Activated naive CD4-positive, alpha-beta T cell treated with anti-CD3 and anti-CD28 coated beads, Interleukin-2, amount 50 U/mL, for 24 hours (primary cell): ENCODE measurements at regions not wholly inside any gene's neighbourhood (a gene's known extent, or its start where the extent isn't known, plus 50 kb on each side); places are given as distances from the start of the nearest gene placed in this dataset.

Experiments used
- H3K27ac Mint-ChIP-seq: one replicate; pipeline ENCODE4 v1.8.0; 2021; ENCODE audit warnings: mild to moderate bottlenecking, mixed read lengths
- H3K27me3 Mint-ChIP-seq: one replicate; pipeline ENCODE4 v1.8.0; 2021; ENCODE audit warnings: mixed read lengths
- H3K36me3 Mint-ChIP-seq: one replicate; pipeline ENCODE4 v1.8.0; 2021; ENCODE audit warnings: mixed read lengths
- H3K4me1 Mint-ChIP-seq: one replicate; pipeline ENCODE4 v1.8.0; 2021; ENCODE audit warnings: mixed read lengths
- H3K4me3 Mint-ChIP-seq: one replicate; pipeline ENCODE4 v1.8.0; 2021; ENCODE audit warnings: mild to moderate bottlenecking, mixed read lengths
- H3K9me3 Mint-ChIP-seq: one replicate; pipeline ENCODE4 v1.8.0; 2021; ENCODE audit warnings: mixed read lengths

DNA sequence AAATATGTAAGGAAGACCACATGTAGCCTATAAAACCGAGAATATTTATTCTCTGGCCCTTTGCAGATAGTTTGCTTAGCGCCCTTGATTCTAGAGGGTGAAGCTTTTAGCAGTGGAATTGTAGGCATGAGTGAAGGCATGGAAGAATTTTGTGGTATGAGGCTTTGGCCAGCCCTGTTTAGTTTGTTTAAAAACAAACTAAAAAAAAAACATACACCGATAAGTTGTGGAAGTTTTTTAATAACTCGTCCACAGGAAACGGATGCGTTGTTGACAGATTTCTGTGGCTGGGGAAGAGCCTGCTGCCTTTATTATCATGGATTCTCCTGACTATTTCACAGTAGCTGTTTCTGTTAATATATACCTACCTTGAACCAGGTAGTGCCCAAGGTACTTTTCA, 194.7 kb upstream of the LNX1 start:
- H3K27me3 Mint-ChIP-seq = peaks cover 13% of the 10 kb centered on the region
- no peaks in the 10 kb centered on the region for H3K36me3 Mint-ChIP-seq

GRCh38 chr4:53784112-53784511, 192.8 kb upstream of the LNX1 start:
- H3K4me3 Mint-ChIP-seq = no peak overlapping the region
- no peaks in the 10 kb centered on the region for H3K4me1 Mint-ChIP-seq
- no peaks in the 10 kb centered on the region for H3K9me3 Mint-ChIP-seq
- no peak overlapping the region for H3K27ac Mint-ChIP-seq
- no peaks in the 10 kb centered on the region for H3K36me3 Mint-ChIP-seq
- H3K27me3 Mint-ChIP-seq = peaks cover 6% of the 10 kb centered on the region

More for the DNA sequence above, 194.7 kb upstream of the LNX1 start:
- no peaks in the 10 kb centered on the region for H3K4me1 Mint-ChIP-seq
- no peak overlapping the region for H3K4me3 Mint-ChIP-seq
- no peaks in the 10 kb centered on the region for H3K9me3 Mint-ChIP-seq
- H3K27ac Mint-ChIP-seq = no peak overlapping the region

- Mint-ChIP-seq H3K4me1 (no peaks in the 10 kb centered on the region), H3K4me3 (no peak overlapping the region), H3K27me3 (peaks cover 5% of the 10 kb centered on the region), H3K36me3 (no peaks in the 10 kb centered on the region), H3K9me3 (no peaks in the 10 kb centered on the region), H3K27ac (no peak overlapping the region)
Measured at GRCh38 chr4:53783208-53783859, 192.0 kb upstream of the LNX1 start.

DNA sequence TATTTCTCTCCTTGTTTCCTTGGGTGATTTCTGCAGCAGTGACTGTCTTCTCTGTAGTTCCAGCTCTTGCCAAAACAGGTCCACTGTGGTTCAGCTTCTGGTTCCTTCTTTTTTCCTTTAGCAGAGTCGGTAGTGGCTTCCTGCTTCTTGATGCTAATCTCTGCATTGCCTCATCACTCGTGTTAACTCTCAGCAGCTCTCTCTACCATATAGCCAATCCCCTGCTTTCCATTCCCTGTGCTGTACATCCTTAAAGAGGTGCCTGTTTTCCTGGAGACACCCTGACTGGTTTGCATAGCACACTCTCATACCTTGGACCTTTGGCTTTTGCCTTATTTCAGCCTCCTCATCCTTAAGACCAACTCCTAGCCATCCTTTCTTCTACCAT, 191.2 kb upstream of the LNX1 start:
- no peaks in the 10 kb centered on the region for H3K9me3 Mint-ChIP-seq
- H3K4me1 Mint-ChIP-seq = no peaks in the 10 kb centered on the region
- H3K4me3 Mint-ChIP-seq = no peak overlapping the region
- no peak overlapping the region for H3K27ac Mint-ChIP-seq
- H3K27me3 Mint-ChIP-seq = peaks cover 5% of the 10 kb centered on the region
- no peaks in the 10 kb centered on the region for H3K36me3 Mint-ChIP-seq

DNA sequence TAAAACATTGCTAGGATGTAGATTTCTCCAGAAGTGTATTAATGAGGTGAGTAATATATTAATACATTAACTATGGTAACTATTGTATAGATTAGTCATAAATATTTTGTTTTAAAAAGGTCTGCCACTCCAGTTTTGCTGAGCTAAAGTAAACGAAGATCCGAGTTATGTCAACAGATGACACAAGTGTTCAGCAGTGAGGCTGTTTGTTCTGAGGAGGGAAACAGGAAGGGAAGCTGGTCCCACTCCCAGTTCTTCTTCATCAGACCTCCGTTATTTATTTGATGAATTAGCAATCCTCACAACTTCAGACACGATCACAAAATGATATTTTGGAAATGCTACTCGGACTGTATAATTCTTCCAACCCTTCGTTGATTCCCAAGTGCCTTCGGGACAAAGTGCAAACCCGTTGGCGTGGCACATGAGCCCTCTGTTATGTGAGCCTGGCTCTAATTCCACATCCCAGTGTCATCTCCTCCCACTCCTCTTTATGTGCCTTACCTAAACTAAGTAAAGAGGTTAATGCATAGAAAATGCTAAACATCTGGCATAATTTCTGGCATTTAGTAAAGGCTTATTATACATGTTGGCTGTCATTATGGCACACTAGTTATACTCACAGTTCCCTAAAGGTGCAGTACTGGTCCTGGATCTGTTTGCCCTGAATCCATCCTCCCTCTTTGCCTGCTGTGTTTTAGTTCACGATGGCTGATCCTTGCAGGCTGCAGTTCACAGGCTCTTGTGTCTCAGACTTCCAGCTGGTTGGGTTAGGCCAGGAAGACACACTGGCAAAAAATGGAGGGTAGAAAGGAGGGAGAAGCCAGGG, 190.6 kb upstream of the LNX1 start:
- H3K27ac Mint-ChIP-seq = no peak overlapping the region
- no peaks in the 10 kb centered on the region for H3K9me3 Mint-ChIP-seq
- peaks cover 6% of the 10 kb centered on the region for H3K27me3 Mint-ChIP-seq
- H3K4me1 Mint-ChIP-seq = no peaks in the 10 kb centered on the region
- H3K4me3 Mint-ChIP-seq = no peak overlapping the region
- no peaks in the 10 kb centered on the region for H3K36me3 Mint-ChIP-seq

DNA sequence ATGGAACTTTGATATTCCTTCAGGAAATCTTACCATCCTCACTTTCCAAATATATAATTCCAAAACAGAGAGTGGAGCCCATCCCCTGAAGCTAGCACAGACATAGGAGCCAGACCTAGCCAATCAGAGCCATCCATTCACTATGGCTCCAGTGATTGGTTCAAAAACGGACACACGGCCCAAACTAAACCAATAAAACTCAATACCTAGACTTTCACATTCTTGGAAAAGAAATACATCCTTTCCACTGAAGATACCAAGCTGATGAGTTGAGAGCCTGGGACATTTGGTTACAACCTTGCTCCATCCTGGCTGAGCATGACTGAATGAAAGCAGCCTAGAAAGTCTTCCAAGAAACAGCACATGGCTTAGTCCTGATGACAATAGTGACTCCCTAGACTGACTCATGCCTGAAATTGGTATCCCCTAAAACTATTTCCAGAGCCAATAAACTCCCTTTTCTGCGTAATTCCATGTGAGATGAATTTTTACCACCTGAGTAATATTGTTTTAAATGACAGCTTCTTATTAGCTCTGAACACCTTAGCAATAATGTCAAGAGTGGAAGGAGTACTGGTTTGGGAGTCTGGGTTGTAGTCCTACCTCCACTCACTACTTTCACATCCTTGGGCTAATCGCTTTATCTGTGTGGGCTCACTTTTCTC, 189.6 kb upstream of the LNX1 start:
- Mint-ChIP-seq H3K27ac (no peak overlapping the region), H3K4me3 (no peak overlapping the region)

DNA sequence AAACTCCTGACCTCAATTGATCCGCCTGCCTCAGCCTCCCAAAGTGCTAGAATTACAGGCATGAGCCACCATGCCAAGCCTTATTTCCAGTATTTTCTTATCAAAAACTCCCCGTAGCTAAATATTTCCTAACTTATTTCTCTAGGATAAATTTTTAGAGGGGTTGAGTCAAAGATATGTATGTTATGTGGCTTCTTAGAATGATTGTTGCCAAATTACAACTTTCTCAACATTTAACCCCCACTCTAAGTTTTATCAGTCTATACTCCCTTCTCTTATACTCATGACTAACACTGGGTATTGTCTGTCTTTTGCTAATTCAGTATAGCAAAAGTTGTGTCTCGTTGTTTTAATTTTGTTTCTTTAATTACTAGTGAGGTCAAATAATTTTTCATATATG, 187.7 kb upstream of the LNX1 start:
- no peaks in the 10 kb centered on the region for H3K4me1 Mint-ChIP-seq
- no peak overlapping the region for H3K27ac Mint-ChIP-seq
- no peaks in the 10 kb centered on the region for H3K9me3 Mint-ChIP-seq
- H3K27me3 Mint-ChIP-seq = peaks cover 6% of the 10 kb centered on the region
- H3K36me3 Mint-ChIP-seq = no peaks in the 10 kb centered on the region
- no peak overlapping the region for H3K4me3 Mint-ChIP-seq

More for the DNA sequence above, 189.6 kb upstream of the LNX1 start:
- H3K4me1 Mint-ChIP-seq = no peaks in the 10 kb centered on the region
- H3K27me3 Mint-ChIP-seq = peaks cover 6% of the 10 kb centered on the region
- H3K9me3 Mint-ChIP-seq = no peaks in the 10 kb centered on the region
- H3K36me3 Mint-ChIP-seq = no peaks in the 10 kb centered on the region

GRCh38 chr4:53778155-53778554, 186.9 kb upstream of the LNX1 start:
- Mint-ChIP-seq H3K27me3 (peaks cover 4% of the 10 kb centered on the region), H3K9me3 (no peaks in the 10 kb centered on the region), H3K27ac (no peak overlapping the region), H3K36me3 (no peaks in the 10 kb centered on the region), H3K4me3 (no peak overlapping the region), H3K4me1 (no peaks in the 10 kb centered on the region)

DNA sequence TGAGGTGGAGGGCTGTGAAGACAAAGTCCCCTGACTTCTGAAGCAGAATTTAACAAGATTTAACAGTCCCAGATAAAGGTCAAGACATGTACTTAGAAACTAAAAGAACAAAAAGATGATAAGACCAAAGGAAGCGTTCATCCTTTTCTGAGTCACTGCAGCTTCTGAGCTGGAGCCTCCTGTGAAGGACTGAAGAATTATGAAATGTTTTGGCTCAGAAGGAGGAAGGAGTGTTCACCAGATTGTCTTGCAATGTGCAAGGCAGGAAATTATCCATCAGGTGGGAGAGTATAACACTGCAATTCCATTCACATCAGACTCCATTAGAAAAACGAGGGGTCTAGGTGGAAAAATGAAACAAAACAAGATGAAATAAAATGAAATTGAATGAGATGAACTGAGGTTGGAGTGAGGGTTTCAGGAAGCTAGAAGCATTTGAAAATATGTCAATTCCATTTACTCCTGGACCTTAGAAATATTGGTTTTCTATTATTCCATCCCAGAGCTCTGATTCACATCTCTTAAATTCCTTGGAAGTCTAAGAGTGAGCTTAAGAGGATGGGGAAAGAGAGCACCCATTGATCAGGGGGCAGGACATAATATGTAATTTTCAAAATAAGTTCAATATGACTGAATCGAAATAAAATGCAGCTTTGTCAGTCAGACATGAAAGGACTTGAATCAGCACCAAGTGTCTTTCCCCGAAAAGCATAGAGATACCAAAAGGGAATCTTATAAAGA, 186.1 kb upstream of the LNX1 start:
- Mint-ChIP-seq H3K4me3 (no peak overlapping the region), H3K36me3 (no peaks in the 10 kb centered on the region), H3K27ac (no peak overlapping the region), H3K9me3 (no peaks in the 10 kb centered on the region), H3K4me1 (no peaks in the 10 kb centered on the region), H3K27me3 (peaks cover 2% of the 10 kb centered on the region)

- Mint-ChIP-seq H3K9me3 (no peaks in the 10 kb centered on the region), H3K4me3 (no peak overlapping the region), H3K27me3 (peaks cover 2% of the 10 kb centered on the region), H3K36me3 (no peaks in the 10 kb centered on the region), H3K4me1 (no peaks in the 10 kb centered on the region), H3K27ac (no peak overlapping the region)
Measured at GRCh38 chr4:53776141-53776540, 184.9 kb upstream of the LNX1 start.

DNA sequence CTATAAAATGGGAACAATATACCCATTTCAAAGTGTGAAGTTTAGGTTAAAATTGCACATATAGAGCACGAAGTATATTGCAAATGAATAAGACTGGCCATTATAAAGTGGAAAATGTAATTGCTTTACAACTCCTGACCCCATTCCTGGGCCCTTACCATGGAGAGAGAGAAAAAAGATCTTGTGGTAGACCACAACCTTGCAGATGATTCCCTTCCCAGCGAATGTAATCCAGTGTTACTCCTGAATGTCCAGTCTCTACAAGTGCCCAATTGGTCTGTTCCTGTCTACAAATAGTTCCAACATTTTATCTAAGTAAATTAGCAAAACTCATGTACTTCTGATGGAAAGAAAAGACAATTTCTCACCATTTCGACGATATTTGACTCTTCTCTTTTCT, 184.1 kb upstream of the LNX1 start:
- Mint-ChIP-seq H3K9me3 (no peaks in the 10 kb centered on the region), H3K4me1 (no peaks in the 10 kb centered on the region), H3K4me3 (no peak overlapping the region), H3K36me3 (no peaks in the 10 kb centered on the region), H3K27me3 (peaks cover 2% of the 10 kb centered on the region), H3K27ac (no peak overlapping the region)

DNA sequence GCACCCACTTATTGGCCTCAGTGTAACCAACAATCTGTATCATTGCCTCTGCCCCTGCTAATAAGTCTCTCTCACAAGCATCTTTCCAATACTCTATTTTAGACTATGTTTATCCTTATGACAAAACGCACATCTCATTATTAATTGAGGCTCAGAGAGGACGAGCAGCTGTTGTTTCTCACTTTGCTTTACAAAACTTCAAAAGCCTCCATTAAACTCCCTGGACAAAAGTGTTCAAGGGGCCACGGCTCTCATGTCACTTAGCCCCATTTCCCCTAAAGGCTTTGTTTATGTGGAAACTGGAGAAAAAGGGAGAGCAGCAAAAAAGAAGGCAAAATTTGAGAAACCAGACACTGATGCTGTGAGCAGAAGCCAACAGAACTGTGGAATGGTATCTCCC, 180.0 kb upstream of the LNX1 start:
- Mint-ChIP-seq H3K4me3 (no peak overlapping the region), H3K27me3 (no peaks in the 10 kb centered on the region), H3K27ac (no peak overlapping the region), H3K36me3 (no peaks in the 10 kb centered on the region), H3K9me3 (no peaks in the 10 kb centered on the region), H3K4me1 (no peaks in the 10 kb centered on the region)

DNA sequence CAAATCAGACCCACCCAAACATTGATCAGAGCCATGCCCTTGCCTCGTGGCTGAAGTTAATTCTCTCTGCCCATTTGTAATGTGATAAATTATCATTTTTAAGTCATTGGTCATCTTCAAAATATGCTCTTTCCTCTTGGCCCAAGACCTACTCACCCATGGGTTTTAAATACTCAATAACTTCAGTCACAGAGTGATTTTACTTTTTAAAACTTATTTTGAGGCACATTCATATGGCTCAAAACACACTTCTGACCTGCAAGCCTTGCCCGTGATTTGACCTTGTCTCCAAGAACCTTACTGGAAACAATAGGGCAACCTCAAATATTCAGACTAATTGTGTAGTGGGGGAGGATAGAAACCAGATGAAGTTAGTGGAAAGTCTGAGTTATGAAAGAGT, 176.2 kb upstream of the LNX1 start:
- Mint-ChIP-seq H3K27me3 (no peaks in the 10 kb centered on the region), H3K4me3 (no peak overlapping the region), H3K36me3 (no peaks in the 10 kb centered on the region), H3K27ac (no peak overlapping the region), H3K9me3 (no peaks in the 10 kb centered on the region), H3K4me1 (no peaks in the 10 kb centered on the region)

DNA sequence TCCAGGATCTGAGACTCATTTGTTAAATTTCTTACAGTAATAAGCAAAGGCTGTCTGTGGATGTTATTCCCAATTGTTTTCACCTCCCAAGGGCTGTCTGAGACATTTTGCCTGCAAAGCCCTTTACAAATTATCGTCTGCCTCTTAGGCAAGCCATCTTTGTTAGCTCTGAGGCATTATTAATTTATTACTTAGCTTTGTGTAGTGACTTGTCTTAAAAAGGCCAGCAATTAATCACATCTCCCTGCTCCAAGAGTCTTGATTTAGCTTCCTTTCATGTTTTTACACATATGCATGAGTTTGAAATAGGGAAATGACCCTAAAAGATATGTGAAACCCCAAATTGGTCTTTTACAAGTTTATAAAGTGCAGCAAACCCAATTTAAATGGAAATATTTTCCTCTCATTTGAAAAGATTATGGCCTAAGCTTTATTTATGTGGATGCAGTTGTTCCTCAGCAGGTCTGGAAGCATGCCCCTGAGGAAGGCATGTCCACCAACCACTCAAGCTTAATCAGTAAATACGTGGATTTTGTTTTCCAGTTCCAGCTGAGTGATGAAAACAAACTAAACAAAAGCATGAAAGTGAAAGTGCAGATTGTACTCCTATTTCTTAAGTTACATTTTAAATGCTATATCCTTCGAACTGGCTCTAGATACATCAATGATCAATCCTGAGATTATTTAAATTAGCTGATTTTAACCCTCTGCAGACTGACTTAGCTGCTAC, 173.6 kb upstream of the LNX1 start:
- Mint-ChIP-seq H3K27me3 (no peaks in the 10 kb centered on the region), H3K4me3 (no peak overlapping the region), H3K36me3 (no peaks in the 10 kb centered on the region), H3K9me3 (peaks cover 12% of the 10 kb centered on the region), H3K27ac (no peak overlapping the region), H3K4me1 (no peaks in the 10 kb centered on the region)
